ENCODE measurements at regions not wholly inside any gene's neighbourhood (a gene's known extent, or its start where the extent isn't known, plus 50 kb on each side); places are given as distances from the start of the nearest gene placed in this dataset.

DNA sequence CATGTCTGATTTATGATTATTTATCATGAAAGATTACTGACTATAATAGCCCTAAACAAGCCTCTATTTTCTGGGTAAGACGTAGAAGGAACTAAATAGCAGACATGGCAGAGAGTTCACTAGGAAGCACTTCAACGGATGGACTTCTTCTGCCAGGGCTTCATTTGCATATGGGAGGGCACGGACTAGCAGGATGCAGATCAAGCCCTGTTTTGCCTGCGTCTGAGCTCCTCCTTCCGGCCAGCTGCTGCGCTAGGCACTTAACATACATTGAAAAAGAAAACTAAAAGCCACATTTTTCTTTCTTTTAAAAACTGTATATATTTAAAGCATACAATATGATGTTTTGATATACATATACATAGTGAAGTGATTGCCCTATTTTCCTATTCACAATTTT, 340.0 kb upstream of the MEX3C start:
- H3K27me3 Mint-ChIP-seq (ENCODE audit: low read depth in 3 of 3) = no peaks in the 10 kb centered on the region
- no peak overlapping the region for H3K4me3 ChIP-seq (replicated peaks in 1 of 3; ENCODE audit: low read depth in 2 of 3, low read length in 3 of 3)

DNA sequence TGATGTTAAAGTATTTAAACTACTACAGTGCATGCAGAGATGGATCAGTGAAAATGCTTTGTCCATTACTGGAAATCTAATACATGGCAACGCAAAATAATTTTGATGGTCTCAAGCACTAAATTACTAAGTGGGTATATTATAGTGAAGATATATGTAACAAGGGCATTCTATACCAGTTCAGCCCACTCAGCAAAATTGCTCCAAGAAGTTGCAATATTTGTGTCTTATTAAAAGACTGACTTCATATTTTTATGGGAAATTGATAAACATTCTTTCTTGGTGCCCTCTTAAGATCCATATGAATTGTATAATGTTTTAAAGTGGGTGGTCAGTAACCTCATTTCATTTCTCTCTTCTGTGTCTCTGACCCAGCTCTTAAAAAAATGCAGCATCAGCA, 343.1 kb upstream of the MEX3C start:
- peaks cover 0 to 1% (median 0%) of the 10 kb centered on the region in 3 donors for H3K27me3 Mint-ChIP-seq (ENCODE audit: low read depth in 3 of 3)
- TF ChIP-seq, protein P1, sequence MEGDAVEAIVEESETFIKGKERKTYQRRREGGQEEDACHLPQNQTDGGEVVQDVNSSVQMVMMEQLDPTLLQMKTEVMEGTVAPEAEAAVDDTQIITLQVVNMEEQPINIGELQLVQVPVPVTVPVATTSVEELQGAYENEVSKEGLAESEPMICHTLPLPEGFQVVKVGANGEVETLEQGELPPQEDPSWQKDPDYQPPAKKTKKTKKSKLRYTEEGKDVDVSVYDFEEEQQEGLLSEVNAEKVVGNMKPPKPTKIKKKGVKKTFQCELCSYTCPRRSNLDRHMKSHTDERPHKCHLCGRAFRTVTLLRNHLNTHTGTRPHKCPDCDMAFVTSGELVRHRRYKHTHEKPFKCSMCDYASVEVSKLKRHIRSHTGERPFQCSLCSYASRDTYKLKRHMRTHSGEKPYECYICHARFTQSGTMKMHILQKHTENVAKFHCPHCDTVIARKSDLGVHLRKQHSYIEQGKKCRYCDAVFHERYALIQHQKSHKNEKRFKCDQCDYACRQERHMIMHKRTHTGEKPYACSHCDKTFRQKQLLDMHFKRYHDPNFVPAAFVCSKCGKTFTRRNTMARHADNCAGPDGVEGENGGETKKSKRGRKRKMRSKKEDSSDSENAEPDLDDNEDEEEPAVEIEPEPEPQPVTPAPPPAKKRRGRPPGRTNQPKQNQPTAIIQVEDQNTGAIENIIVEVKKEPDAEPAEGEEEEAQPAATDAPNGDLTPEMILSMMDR (IDR thresholded peaks at IDR 0.05) = no peak
- no peaks in the 10 kb centered on the region for H4K20me1 ChIP-seq (ENCODE audit: insufficient read depth, low read length)
- no peak overlapping the region for H3K4me2 ChIP-seq (replicated peaks; ENCODE audit: extremely low read depth, low read length, poor library complexity, severe bottlenecking)
- no peak overlapping the region for H3K27ac ChIP-seq (ENCODE audit: low read depth in 1 of 2, low read length in 2 of 2)
- no peak overlapping the region for H3K4me3 Mint-ChIP-seq
- no peak overlapping the region for H3K4me3 ChIP-seq (replicated peaks in 1 of 3; ENCODE audit: low read depth in 2 of 3, low read length in 3 of 3)
- H3K4me1 Mint-ChIP-seq = no peaks in the 10 kb centered on the region
- H3K4me1 ChIP-seq (ENCODE audit: control insufficient read depth in 1 of 2, insufficient read depth in 2 of 2, low read length in 2 of 2) = no peaks in the 10 kb centered on the region
- no CpG with 5 or more reads among the region's 1 CpG for WGBS (ENCODE audit: insufficient coverage)
- no peak overlapping the region for H3K9ac ChIP-seq (ENCODE audit: insufficient read depth, low read length, poor library complexity, severe bottlenecking)
- no peaks in the 10 kb centered on the region for H3K27me3 ChIP-seq (ENCODE audit: control insufficient read depth in 2 of 2, insufficient read depth in 2 of 2, low read length in 2 of 2)
- intact Hi-C loops (cut with micrococcal nuclease) = no loop called here
- peaks cover 0 to 13% (median 2%) of the 10 kb centered on the region in 7 donors for H3K9me3 Mint-ChIP-seq
- H3K9me3 ChIP-seq (replicated peaks in 1 of 2; ENCODE audit: control insufficient read depth in 1 of 2, insufficient read depth in 1 of 2, low read length in 2 of 2) = no peaks in the 10 kb centered on the region
- no peaks in the 10 kb centered on the region for H3K36me3 ChIP-seq (replicated peaks in 1 of 2; ENCODE audit: control insufficient read depth in 1 of 2, insufficient read depth in 2 of 2, low read length in 2 of 2)
- no peaks in the 10 kb centered on the region for H3K36me3 Mint-ChIP-seq
- DNase-seq = no peak
- no peaks in the 10 kb centered on the region for H3K79me2 ChIP-seq (ENCODE audit: insufficient read depth, low read length)
- no peak overlapping the region for H3K27ac Mint-ChIP-seq
- no peak overlapping the region for H2AFZ ChIP-seq (ENCODE audit: insufficient read depth, low read depth, low read length, poor library complexity, severe bottlenecking)

More for the DNA sequence above, 340.0 kb upstream of the MEX3C start:
- peaks cover 0 to 11% (median 5%) of the 10 kb centered on the region in 7 donors for H3K9me3 Mint-ChIP-seq
- no peaks in the 10 kb centered on the region for H3K27me3 ChIP-seq (ENCODE audit: control insufficient read depth in 2 of 2, insufficient read depth in 2 of 2, low read length in 2 of 2)
- no peaks in the 10 kb centered on the region for H3K36me3 ChIP-seq (replicated peaks in 1 of 2; ENCODE audit: control insufficient read depth in 1 of 2, insufficient read depth in 2 of 2, low read length in 2 of 2)
- H3K4me2 ChIP-seq (replicated peaks; ENCODE audit: extremely low read depth, low read length, poor library complexity, severe bottlenecking) = no peak overlapping the region
- no peak overlapping the region for H3K4me3 Mint-ChIP-seq
- H4K20me1 ChIP-seq (ENCODE audit: insufficient read depth, low read length) = no peaks in the 10 kb centered on the region
- TF ChIP-seq, protein P1 (IDR thresholded peaks at IDR 0.05) = no peak
- no peak overlapping the region for H2AFZ ChIP-seq (ENCODE audit: insufficient read depth, low read depth, low read length, poor library complexity, severe bottlenecking)
- H3K9me3 ChIP-seq (replicated peaks in 1 of 2; ENCODE audit: control insufficient read depth in 1 of 2, insufficient read depth in 1 of 2, low read length in 2 of 2) = no peaks in the 10 kb centered on the region
- H3K4me1 ChIP-seq (ENCODE audit: control insufficient read depth in 1 of 2, insufficient read depth in 2 of 2, low read length in 2 of 2) = no peaks in the 10 kb centered on the region
- H3K4me1 Mint-ChIP-seq = no peaks in the 10 kb centered on the region
- H3K9ac ChIP-seq (ENCODE audit: insufficient read depth, low read length, poor library complexity, severe bottlenecking) = no peak overlapping the region
- H3K79me2 ChIP-seq (ENCODE audit: insufficient read depth, low read length) = no peaks in the 10 kb centered on the region
- intact Hi-C loops (cut with micrococcal nuclease) = no loop called here
- 41% methylated on average over 3 of the region's 6 CpGs for WGBS (ENCODE audit: insufficient coverage)
- no peak overlapping the region for H3K27ac Mint-ChIP-seq
- no peaks in the 10 kb centered on the region for H3K36me3 Mint-ChIP-seq
- no peak overlapping the region for H3K27ac ChIP-seq (ENCODE audit: low read depth in 1 of 2, low read length in 2 of 2)
- no peak for DNase-seq

Data from CD14-positive monocyte (primary cell).